Hippocampal formation (tissue), 2 donors: ENCODE measurements at regions not wholly inside any gene's neighbourhood (a gene's known extent, or its start where the extent isn't known, plus 50 kb on each side); places are given as distances from the start of the nearest gene placed in this dataset.
"Not testable (repeated sequence)": the region's sequence is repeated elsewhere in the genome, so short reads cannot be mapped to it uniquely, and the experiment has no call there.

Experiments
- DNase-seq, 2 donors: peaks; one replicate each; lab custom pipeline; 2025; lab: John Stamatoyannopoulos, UW

DNA sequence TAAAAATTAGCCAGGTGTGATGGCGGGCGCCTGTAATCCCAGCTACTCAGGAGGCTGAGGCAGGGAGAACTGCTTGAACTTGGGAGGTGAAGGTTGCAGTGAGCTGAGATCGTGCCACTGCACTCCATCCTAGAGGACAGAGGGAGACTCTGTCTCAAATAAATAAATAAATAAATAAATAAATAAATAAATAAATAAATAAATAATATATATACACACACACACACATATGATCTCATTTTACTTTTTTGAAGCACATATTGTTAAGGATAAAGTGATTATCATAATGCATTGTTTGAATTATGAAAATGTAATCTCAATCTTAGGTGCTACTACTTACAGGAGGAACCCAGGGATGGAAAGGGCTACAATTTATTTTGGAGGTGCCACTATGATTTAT is 130.5 kb upstream of the PCDH7 start:
- not testable (repeated sequence) for DNase-seq

DNA sequence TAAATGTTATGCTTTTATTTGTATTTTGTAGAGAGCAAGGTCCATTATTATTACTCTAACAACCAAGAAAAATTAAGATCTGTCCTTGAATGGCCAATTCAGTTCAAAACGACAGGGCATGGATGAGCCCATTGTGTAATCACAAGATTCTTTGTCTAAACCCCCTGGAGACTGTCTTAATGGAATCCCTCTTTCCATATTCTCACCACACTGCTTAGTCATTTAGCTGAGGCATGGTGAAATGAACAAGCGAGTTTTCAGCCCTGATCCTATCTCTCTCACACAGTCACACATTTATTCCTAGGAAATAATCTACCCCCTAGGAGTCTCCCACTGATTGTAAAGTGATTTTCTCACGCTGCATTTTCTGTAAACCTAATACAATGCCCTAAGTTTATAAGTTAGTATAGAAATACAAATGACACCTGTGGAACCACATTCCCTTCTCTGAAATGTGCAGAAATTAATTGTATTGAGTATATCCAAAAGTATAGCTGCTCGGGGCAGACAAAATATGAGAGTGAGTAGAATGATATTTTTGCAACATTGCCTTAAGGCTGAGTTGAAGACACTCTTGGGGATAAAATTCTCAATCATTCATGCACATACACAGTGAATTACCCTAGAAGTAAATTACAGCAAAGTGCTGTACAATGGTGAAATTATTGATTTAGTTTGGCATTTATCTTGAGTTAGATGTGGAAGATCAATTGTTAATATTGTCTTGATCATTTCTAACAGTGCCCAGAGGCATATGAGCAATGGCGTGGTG is 119.7 kb upstream of the PCDH7 start:
- no peak for DNase-seq

DNA sequence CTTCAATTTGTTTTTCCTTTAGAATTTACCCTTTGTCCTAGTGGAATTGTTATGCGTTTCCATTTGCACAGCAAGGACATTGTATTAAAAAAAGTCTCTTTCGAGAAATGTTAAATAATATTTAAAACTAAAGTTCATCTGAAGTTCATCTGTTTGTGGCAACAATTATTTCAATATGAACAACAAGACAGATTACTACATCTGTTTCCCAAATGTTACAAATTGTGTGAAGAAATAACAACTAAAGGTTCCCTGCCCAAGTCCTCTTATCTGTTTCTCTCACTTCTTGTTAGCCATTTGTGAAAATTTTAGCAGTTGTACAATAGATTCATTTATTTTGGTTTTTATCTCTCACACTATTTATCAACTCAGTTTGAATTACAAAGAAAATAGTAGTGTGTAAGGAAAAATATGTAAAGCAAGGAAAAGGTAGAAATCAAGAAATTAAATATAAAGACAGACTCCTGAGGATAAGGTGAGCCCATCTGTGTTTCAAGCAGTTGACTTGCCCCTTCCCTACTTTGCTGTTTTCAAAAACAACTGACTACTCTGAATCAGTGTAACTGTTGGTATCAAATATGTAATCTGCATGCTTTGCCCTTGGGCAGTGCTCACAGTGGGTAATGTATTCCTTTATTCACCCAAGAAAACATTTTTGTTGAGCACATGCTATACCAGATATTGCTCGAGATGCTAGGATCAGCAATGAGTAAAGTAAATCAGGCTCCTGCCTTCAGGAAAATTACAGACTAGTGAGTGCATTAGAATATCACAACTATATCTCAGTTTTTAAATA is 118.9 kb upstream of the PCDH7 start:
- DNase-seq: no peak

DNA sequence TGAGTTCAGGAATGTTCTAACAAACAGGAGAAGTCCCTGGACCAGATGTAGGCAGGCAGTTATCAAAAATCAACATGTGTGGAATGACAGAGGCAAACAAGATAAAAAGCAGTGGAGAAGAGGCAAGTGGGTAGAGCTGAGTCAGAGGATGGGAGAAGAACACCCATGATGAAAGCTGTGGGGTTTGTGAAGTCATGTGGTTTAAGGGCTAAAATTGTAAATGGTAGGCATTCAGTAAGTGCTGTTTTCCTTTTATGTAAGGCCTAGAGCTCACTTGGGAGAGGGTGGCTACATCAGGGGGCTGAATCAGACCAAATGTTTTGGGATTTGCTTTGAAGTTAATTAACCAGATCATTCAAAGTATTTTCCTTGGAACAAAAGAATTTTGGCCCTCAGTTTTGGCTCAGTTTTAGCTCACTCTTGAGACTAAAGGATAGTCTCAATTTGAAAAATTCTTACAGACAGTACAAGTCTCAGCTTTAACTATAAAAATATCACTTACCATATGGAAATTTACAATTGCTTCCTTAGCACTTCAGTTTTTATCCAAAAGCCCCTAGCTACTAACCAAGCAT is 114.5 kb upstream of the PCDH7 start:
- no peak for DNase-seq

DNA sequence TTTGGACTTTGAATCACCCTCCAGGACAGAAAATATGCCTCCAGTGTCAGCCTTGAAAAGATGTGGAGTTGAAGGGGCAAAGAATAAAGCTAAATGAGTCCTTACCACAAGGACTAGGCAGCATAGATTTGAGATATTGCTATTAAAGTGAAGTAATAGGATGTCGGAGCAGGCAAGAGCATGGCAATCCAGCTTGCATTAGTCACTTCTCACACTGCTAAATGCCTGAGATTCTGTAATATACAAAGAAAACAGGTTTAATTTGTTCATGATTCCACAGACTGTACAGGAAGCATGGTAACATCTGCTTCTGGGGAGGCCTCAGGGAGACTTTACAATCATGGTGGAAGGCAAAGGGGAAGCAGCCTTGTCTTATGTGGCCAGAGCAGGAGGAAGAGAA is 109.8 kb upstream of the PCDH7 start:
- no peak for DNase-seq

DNA sequence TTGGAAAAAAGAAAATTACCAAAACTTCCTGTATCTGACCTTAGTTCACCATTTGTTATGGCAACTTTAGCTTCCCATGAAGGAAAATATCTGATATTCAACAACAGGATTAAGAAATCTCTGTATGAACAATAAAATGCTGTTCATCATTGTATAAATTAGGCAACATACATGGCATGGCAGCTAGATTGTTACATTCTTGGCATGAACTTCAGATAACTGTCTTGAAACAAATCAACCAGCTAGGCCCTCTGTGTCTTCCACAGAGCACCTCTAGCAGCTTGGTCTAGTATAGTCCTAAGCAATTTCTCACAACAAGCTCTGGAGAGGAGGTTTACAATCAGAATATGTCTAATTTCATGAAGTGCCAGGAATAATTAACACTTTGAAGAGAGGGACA is 105.4 kb upstream of the PCDH7 start:
- no peak for DNase-seq

DNA sequence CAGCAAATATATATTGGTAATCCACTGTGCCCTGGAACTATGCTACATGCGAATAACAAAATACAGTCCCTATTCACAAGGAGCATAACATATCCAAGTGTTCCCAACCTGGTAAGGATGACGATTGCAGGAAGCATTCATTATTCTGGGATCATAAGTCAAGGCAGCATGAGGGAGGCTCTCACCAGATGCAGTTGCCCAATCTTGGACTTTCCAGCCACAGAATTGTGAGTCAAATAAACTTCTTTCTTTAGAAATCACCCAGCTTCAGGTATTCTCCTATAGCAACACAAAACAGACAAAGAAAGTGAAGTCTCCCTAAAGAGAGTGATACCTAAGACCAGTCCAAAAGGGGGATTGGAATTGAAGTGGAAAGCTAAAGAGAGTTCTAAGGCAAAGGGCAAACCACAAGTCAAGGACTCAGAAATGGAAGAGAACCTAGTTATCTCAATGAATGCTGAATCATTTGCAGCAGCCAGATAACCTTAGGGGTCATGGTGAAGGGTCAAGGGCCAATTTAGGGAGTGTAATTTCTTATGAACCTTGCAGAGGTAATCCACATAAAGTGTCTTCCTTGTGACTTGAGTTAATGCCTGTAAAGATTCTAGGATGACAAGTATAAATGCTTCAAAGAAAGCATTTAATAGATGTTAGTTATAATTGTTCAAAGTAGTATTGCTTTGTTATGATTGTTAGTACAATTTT is 103.1 kb upstream of the PCDH7 start:
- DNase-seq: no peak

DNA sequence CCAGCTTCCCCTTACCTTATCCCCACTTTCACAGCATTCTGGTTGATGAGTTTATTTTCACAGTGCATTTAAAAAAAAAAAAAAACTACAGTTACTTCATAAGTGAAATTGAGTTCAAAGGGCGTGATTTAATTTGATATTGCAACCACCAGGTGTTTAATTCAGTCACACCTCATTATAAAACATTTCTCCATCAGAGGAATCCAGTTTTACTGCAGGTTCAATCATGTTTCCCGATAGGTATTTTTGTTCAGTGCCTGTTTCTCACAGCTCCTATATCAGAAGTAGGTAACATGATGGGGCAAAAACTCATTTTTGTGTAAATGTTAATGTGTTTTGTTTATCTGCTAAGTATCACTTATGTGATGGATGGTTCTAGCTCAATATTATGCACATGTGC is 102.3 kb upstream of the PCDH7 start:
- no peak for DNase-seq

DNA sequence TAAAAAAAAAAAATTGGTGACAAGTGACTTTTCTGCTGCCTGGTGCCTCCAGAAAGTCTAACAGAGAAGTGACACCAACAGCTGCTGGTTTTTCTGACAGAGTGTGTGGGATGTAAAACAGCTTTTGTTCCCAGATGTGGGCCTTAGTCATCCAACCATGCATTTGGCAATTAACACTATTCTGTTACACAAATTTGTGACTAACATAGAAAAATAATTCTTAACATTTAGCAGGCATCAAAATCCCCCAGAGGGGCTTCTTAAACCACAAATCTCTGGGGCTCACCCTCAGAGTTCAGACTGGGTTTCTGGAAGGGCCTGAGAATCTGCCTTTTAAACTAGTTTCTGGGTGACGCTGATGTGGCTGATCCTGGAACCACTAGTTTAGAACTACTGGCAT is 100.5 kb upstream of the PCDH7 start:
- DNase-seq: no peak

DNA sequence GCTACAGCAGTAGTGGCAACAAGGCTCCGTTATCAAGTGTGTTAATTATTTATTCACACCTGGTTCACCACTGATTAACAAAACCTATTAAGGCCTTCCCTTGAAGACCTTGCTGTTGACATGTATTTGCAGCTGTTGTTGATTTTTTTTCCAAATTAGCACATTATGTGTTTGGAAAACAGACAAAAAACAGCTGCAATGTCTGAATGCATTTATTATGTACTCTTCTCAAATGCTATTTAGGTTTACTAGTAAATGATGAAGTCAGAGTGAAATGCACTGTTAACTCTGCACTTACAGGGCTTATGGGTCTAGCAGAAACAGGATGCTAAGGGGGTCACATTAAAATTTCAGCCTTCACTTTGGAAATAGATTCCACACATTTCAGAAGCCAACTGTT is 99.5 kb upstream of the PCDH7 start:
- no peak for DNase-seq

DNA sequence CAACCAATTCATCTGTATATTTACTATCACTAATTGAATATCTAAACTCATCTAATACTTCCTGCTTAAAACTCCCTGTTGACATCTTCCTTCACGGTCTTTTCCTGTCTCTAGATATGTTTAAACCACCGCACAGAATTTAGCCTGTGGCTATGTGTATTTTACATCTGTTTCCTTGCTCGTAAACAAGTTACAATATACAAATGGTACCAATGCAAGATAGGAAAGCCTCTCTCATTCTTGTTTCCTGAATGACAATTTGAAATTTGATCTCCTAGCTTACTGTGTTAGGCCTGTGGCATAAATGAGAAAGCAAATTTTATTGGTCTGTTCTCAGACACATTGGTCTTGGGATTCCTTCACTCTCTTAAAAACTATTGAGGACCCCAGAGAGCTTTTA is 89.7 kb upstream of the PCDH7 start:
- no peak for DNase-seq

DNA sequence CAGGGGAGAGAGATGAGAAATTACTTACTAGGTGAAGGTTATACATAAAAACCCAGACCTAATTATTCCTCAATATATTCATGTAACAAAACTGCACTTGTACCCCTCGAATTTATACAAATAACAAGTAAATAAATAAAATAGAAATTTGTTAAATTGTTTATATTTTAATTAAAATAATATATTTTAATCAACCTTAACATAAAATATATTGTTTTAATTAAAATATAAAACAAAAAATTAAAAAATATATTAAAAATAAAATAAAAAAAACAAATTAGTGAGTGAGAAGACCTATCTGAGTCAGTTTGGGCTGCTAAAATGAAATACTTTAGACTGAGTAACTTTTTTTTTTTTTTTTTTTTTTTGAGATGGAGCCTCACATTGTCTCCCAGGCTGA is 87.4 kb upstream of the PCDH7 start:
- no peak for DNase-seq

DNA sequence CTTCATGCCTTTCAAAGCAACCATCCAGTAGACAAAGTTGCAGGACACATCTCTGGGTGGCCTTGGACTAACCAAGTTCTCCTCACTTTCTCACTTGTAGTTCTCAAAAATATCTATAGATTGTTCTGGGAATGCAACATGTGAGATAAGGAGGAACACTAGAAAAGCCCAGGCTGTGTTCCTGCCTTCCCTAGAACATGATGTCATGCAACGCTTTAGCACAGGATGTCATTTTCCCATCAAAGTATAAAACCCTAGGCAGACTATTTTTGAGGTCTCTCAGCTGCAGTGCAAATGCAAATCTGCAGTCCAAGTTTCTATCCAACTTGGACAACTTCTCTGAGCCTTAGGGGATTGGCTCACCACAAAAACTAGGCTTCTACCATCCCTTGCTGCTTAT is 78.8 kb upstream of the PCDH7 start:
- no peak for DNase-seq

DNA sequence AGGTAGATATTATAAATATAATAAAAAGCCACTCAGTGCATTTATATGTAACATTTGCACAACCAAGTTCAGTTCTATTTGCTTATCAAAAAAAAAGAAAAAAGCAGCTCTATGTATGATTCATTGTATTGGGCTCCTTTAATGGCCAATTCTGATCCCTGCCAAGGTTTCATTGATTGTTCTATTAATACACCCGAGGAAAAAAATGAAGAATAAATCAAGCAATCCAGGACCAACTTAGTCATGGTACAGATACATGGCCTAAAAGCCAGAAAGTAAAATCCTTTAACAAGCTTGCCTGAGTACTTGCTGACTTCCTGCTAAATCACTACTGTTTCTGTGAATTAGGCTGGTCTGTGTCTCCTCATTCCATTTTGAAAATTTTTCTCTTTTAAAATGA is 77.6 kb upstream of the PCDH7 start:
- DNase-seq: no peak

DNA sequence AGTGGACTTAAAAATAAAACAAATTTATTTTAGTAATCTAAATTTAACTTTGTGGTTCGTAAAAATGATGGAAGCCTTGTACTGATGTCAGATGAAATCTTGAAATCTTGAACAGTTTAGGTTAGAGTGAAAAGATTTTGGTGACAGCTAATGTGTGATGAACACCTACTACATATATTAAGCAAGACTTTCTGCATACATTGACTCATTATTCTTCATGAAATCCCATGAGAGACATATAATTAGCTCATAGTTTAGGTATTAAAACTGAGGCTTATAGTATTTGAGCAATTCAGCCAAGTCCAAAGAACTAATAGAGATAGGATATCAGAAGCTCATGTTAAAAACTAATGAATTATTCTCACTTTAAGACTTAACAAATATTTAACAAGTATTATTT is 66.9 kb upstream of the PCDH7 start:
- no peak for DNase-seq

DNA sequence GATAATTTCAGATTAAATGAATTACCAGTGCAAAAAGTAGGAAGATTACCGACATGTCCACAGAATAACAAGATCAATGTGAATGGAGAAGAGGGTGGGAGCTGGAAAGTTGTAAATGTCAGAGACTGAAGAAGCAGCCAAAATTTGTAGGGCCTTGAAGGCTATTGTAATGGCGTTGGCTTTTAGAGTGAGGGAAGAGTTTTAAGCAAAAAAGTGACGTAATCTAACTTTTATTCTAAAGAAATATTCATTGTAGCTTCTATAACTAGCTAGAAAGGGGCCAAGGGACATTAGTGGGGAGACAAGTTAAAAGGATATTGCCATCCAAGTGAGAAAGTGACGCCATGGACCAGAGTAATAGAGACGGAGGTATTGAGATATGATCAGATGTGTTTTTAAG is 63.3 kb upstream of the PCDH7 start:
- no peak for DNase-seq

DNA sequence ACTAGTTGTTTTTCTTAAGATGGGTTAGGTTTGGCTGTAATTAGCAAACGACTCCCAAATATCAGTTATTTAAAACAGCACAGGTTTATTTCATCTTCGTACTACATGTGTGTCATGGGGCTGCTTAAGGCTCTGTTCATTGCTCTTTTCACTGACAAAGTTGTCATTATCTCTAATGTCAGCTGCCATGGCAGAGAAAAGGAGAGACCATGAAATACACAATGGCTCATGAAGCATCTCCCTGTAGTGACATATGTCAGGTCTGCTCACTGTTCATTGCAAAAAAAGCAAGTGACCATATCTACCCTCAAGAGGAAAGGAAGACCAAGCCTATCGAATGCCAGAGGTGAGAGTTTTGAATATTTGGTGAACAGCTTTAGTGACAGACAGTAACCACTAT is 52.2 kb upstream of the PCDH7 start:
- no peak for DNase-seq

DNA sequence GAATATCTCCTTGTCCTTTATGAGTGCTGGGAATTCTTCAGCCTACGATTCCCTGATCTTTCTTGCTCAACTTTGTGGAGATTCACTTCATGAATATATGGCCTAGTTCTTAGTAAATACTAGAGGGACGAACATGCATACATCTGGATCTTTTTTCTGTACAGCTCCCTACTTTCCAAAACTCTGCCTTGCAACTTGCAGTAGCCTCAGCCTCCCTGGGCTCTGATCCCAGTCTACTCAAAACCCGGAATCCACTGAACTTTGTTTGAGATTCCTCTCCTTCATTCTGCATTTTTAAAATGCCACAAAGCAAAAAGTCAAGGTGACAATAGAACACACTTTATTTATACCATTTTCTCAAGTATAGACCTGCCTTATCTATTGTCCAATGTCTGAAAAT is 50.0 kb upstream of the PCDH7 start:
- DNase-seq: no peak
